Panc1 (cell line): ENCODE measurements at regions not wholly inside any gene's neighbourhood (a gene's known extent, or its start where the extent isn't known, plus 50 kb on each side); places are given as distances from the start of the nearest gene placed in this dataset.

Experiments
- ATAC-seq: fragments of 200-7000 bp; cut with Tn5 transposase; 2 replicates; pipeline ENCODE4 v1.9.1; 2020; ENCODE audit warnings: mild to moderate bottlenecking, moderate library complexity
- BruUV-seq: library from RNA; stranded (reverse); fragments of 400-500 nt; replicated peaks from 2 replicates; lab custom pipeline; 2021; lab: Mats Ljungman, UMichigan
- CTCF ChIA-PET: fragments of 300-600 bp; sonication (Branson Sonifier 250); formaldehyde crosslinking; loops from one replicate; lab custom pipeline; 2022; ENCODE audit warnings: antibody characterized with exemption; lab: Charles Lee
- POLR2A ChIA-PET: fragments of 300-600 bp; sonication (Branson Sonifier 250); formaldehyde crosslinking; loops from one replicate; lab custom pipeline; 2022; ENCODE audit warnings: antibody characterized with exemption; lab: Charles Lee
- DNase-seq: peaks from one replicate; pipeline ENCODE4 v3.0.0-alpha.2; 2010; ENCODE audit warnings: low read depth, low spot score
- H3K27ac ChIP-seq: 2 replicates; pipeline ENCODE4 v1.5.1; 2011; ENCODE audit warnings: mild to moderate bottlenecking, low read length, inconsistent platforms
- H3K27me3 ChIP-seq: fragments of 200-500 bp; sonication (Bioruptor generic); 2 replicates; pipeline ENCODE4 v1.6.0; 2014; ENCODE audit warnings: low read length, inconsistent platforms; ENCODE audit not compliant: control insufficient read depth, insufficient read depth
- H3K36me3 ChIP-seq: fragments of 200-500 bp; sonication (Bioruptor generic); 2 replicates; pipeline ENCODE4 v1.5.1; 2014; ENCODE audit warnings: inconsistent platforms, mild to moderate bottlenecking, low read length, moderate library complexity; ENCODE audit not compliant: control insufficient read depth, insufficient read depth
- H3K4me1 ChIP-seq: 2 replicates; pipeline ENCODE4 v1.5.1; 2011; ENCODE audit warnings: inconsistent platforms, mild to moderate bottlenecking, low read length, moderate library complexity; ENCODE audit not compliant: control insufficient read depth, insufficient read depth
- H3K4me3 ChIP-seq, 2 experiments: 2 replicates each; pipeline ENCODE4 v1.5.1; 2011 to 2012; ENCODE audit warnings: low read depth in 2 of 2, low read length in 2 of 2, mild to moderate bottlenecking in 2 of 2, inconsistent platforms in 1 of 2, moderate library complexity in 1 of 2
- H3K9me3 ChIP-seq: fragments of 200-500 bp; sonication (Bioruptor generic); 2 replicates; pipeline ENCODE4 v1.5.1; 2014; ENCODE audit warnings: low read depth, mild to moderate bottlenecking, inconsistent platforms, low read length, moderate library complexity; ENCODE audit not compliant: control insufficient read depth, insufficient read depth
- POLR2AphosphoS5 ChIP-seq: IDR thresholded peaks from 2 replicates; pipeline ENCODE4 v1.6.1; 2012; ENCODE audit warnings: mild to moderate bottlenecking, low read depth, low read length, moderate library complexity
- SIN3A ChIP-seq: IDR thresholded peaks from 2 replicates; pipeline ENCODE4 v1.6.1; 2012; ENCODE audit warnings: low read depth, mild to moderate bottlenecking, low read length, moderate library complexity, borderline replicate concordance; ENCODE audit not compliant: insufficient read depth
- TCF7L2 ChIP-seq: IDR thresholded peaks from 2 replicates; pipeline ENCODE4 v1.6.1; 2011; ENCODE audit warnings: mild to moderate bottlenecking, low read depth, low read length, inconsistent platforms
- in situ Hi-C: cut with HindIII; loops from 2 replicates; pipeline ENCODE4 v1.10.0; 2016; ENCODE audit warnings: low sequenced_read_pairs, low pct_unique_long_range_greater_than_20kb
- intact Hi-C: fragments of 100-400 bp; cut with micrococcal nuclease; formaldehyde crosslinking; loops from one replicate; pipeline ENCODE4 v1.10.0; 2022; ENCODE audit not compliant: unreplicated experiment
- TF ChIP-seq, protein P1 (sequence below), 2 experiments: IDR thresholded peaks; 2 replicates each; pipeline ENCODE4 v1.6.1; 2011 to 2012; ENCODE audit warnings: low read depth in 2 of 2, control low read depth in 1 of 2, low read length in 1 of 2, mild to moderate bottlenecking in 1 of 2, moderate library complexity in 1 of 2; ENCODE audit not compliant: insufficient read depth in 1 of 2

- no peaks in the 10 kb centered on the region for H3K27me3 ChIP-seq
- CTCF ChIA-PET: no interaction called here
- no peak overlapping the region for H3K27ac ChIP-seq
- no peak overlapping the region for H3K4me3 ChIP-seq
- POLR2A ChIA-PET: no interaction called here
- TF ChIP-seq SIN3A (no peak), POLR2AphosphoS5 (no peak), TCF7L2 (no peak)
- TF ChIP-seq, protein P1, sequence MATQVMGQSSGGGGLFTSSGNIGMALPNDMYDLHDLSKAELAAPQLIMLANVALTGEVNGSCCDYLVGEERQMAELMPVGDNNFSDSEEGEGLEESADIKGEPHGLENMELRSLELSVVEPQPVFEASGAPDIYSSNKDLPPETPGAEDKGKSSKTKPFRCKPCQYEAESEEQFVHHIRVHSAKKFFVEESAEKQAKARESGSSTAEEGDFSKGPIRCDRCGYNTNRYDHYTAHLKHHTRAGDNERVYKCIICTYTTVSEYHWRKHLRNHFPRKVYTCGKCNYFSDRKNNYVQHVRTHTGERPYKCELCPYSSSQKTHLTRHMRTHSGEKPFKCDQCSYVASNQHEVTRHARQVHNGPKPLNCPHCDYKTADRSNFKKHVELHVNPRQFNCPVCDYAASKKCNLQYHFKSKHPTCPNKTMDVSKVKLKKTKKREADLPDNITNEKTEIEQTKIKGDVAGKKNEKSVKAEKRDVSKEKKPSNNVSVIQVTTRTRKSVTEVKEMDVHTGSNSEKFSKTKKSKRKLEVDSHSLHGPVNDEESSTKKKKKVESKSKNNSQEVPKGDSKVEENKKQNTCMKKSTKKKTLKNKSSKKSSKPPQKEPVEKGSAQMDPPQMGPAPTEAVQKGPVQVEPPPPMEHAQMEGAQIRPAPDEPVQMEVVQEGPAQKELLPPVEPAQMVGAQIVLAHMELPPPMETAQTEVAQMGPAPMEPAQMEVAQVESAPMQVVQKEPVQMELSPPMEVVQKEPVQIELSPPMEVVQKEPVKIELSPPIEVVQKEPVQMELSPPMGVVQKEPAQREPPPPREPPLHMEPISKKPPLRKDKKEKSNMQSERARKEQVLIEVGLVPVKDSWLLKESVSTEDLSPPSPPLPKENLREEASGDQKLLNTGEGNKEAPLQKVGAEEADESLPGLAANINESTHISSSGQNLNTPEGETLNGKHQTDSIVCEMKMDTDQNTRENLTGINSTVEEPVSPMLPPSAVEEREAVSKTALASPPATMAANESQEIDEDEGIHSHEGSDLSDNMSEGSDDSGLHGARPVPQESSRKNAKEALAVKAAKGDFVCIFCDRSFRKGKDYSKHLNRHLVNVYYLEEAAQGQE (IDR thresholded peaks at IDR 0.05; ENCODE audit: insufficient read depth in 1 of 2, low read depth in 2 of 2, low read length in 1 of 2): no peak
- BruUV-seq: no TSS peak
- no peaks in the 10 kb centered on the region for H3K9me3 ChIP-seq
- H3K36me3 ChIP-seq: no peaks in the 10 kb centered on the region
- intact Hi-C loops (no loop called here), in situ Hi-C loops (no loop called here)
- no peak for ATAC-seq
- H3K4me1 ChIP-seq: no peaks in the 10 kb centered on the region
- DNase-seq: no peak
Measured at GRCh38 chrX:145751943-145752342, 65.7 kb upstream of the SLITRK2 start.
